Thymus (tissue), 11 donors: ENCODE measurements at regions not wholly inside any gene's neighbourhood (a gene's known extent, or its start where the extent isn't known, plus 50 kb on each side); places are given as distances from the start of the nearest gene placed in this dataset.

Experiments
- DNase-seq, 9 donors: peaks; one replicate each; pipeline ENCODE4 v3.0.0-alpha.2; 2013; ENCODE audit warnings: low spot score in 9 of 9, low read depth in 6 of 9, missing footprints in 1 of 9
- H3K27ac ChIP-seq, 2 donors: one replicate each; pipeline ENCODE4 v1.5.1; 2013; ENCODE audit warnings: control low read depth in 1 of 2, low read depth in 1 of 2, low read length in 1 of 2, mild to moderate bottlenecking in 1 of 2, moderate library complexity in 1 of 2
- H3K27me3 ChIP-seq, 2 donors: one replicate each; pipeline ENCODE4 v1.5.1; 2013; ENCODE audit warnings: low read length in 1 of 2; ENCODE audit not compliant: control insufficient read depth in 2 of 2, insufficient read depth in 1 of 2
- H3K36me3 ChIP-seq, 2 donors: one replicate each; pipeline ENCODE4 v1.5.1; 2013; ENCODE audit warnings: low read length in 1 of 2, mild to moderate bottlenecking in 1 of 2, moderate library complexity in 1 of 2; ENCODE audit not compliant: control insufficient read depth in 2 of 2, insufficient read depth in 2 of 2
- H3K4me1 ChIP-seq, 2 donors: one replicate each; pipeline ENCODE4 v1.5.1; 2013; ENCODE audit warnings: low read length in 2 of 2; ENCODE audit not compliant: control insufficient read depth in 2 of 2, insufficient read depth in 2 of 2
- H3K4me3 ChIP-seq, 2 donors: one replicate each; pipeline ENCODE4 v1.5.1; 2013; ENCODE audit warnings: low read length in 2 of 2, control low read depth in 1 of 2, mild to moderate bottlenecking in 1 of 2
- H3K9me3 ChIP-seq, 2 donors: one replicate each; pipeline ENCODE4 v1.5.1; 2013; ENCODE audit warnings: low read length in 1 of 2, mild to moderate bottlenecking in 1 of 2; ENCODE audit not compliant: control insufficient read depth in 2 of 2, insufficient read depth in 1 of 2
- WGBS: extraction: QIAGEN DNeasy Blood & Tissue Kit; methylation state at CpG from one replicate; pipeline ENCODE4 v1.1.7; 2013; 5-methylcytosine and 5-hydroxymethylcytosine counted together
- donor health status: healthy.

- no peaks in the 10 kb centered on the region for H3K27me3 ChIP-seq
- peak; percentile 11 to 82 (median 47) for DNase-seq
- no peak overlapping the region for H3K4me3 ChIP-seq
- no peaks in the 10 kb centered on the region for H3K36me3 ChIP-seq
- 4% methylated on average over 5 of the region's 5 CpGs for WGBS
- no peaks in the 10 kb centered on the region for H3K9me3 ChIP-seq
- H3K4me1 ChIP-seq = no peaks in the 10 kb centered on the region
- H3K27ac ChIP-seq = no peak overlapping the region
These were observed 85.5 kb downstream of the CT47B1 start for GRCh38 chrX:120790118-120790517.

GRCh38 chrX:120781403-120781802, 94.3 kb downstream of the CT47B1 start:
- no peak overlapping the region for H3K27ac ChIP-seq
- no peaks in the 10 kb centered on the region for H3K4me1 ChIP-seq
- 31% methylated on average over 2 of the region's 2 CpGs for WGBS
- no peaks in the 10 kb centered on the region for H3K27me3 ChIP-seq
- no peak for DNase-seq
- no peak overlapping the region for H3K4me3 ChIP-seq
- H3K9me3 ChIP-seq = no peaks in the 10 kb centered on the region
- H3K36me3 ChIP-seq = no peaks in the 10 kb centered on the region

GRCh38 chrX:120775959-120776358, 99.7 kb downstream of the CT47B1 start:
- WGBS = 97% methylated on average over 3 of the region's 3 CpGs
- no peak for DNase-seq
- Histone ChIP-seq H3K4me1 (no peaks in the 10 kb centered on the region), H3K9me3 (no peaks in the 10 kb centered on the region), H3K27me3 (no peaks in the 10 kb centered on the region), H3K4me3 (no peak overlapping the region), H3K27ac (no peak overlapping the region), H3K36me3 (no peaks in the 10 kb centered on the region)

- Histone ChIP-seq H3K4me3 (no peak overlapping the region), H3K27ac (no peak overlapping the region), H3K36me3 (no peaks in the 10 kb centered on the region), H3K9me3 (no peaks in the 10 kb centered on the region), H3K4me1 (peaks cover 0 to 2% of the 10 kb centered on the region in 2 donors), H3K27me3 (no peaks in the 10 kb centered on the region)
- DNase-seq = no peak
These were observed 101.1 kb downstream of the CT47B1 start for GRCh38 chrX:120774606-120775005.

GRCh38 chrX:120773801-120774200, 101.9 kb downstream of the CT47B1 start:
- Histone ChIP-seq H3K27ac (no peak overlapping the region), H3K36me3 (no peaks in the 10 kb centered on the region), H3K4me3 (no peak overlapping the region), H3K4me1 (peaks cover 0 to 5% of the 10 kb centered on the region in 2 donors), H3K27me3 (no peaks in the 10 kb centered on the region), H3K9me3 (no peaks in the 10 kb centered on the region)
- WGBS = 82% methylated on average over 5 of the region's 5 CpGs
- no peak for DNase-seq

GRCh38 chrX:120769576-120770341, 105.9 kb downstream of the CT47B1 start:
- no peaks in the 10 kb centered on the region for H3K27me3 ChIP-seq
- no peaks in the 10 kb centered on the region for H3K9me3 ChIP-seq
- no peak overlapping the region for H3K4me3 ChIP-seq
- H3K36me3 ChIP-seq = no peaks in the 10 kb centered on the region
- WGBS = 61% methylated on average over 8 of the region's 8 CpGs
- H3K4me1 ChIP-seq = peaks cover 0 to 5% of the 10 kb centered on the region in 2 donors
- no peak overlapping the region for H3K27ac ChIP-seq
- peak in 2 of 9 donors; percentile 43 to 74 for DNase-seq

GRCh38 chrX:120768681-120769080, 107.0 kb downstream of the CT47B1 start:
- H3K4me3 ChIP-seq = no peak overlapping the region
- WGBS = 92% methylated on average over 2 of the region's 2 CpGs

GRCh38 chrX:120768254-120768653, 107.4 kb downstream of the CT47B1 start:
- no peak overlapping the region for H3K27ac ChIP-seq
- no peak overlapping the region for H3K4me3 ChIP-seq
- H3K9me3 ChIP-seq = no peaks in the 10 kb centered on the region
- 97% methylated on average over 1 of the region's 1 CpG for WGBS
- no peak for DNase-seq
- H3K27me3 ChIP-seq = no peaks in the 10 kb centered on the region
- no peaks in the 10 kb centered on the region for H3K36me3 ChIP-seq
- peaks cover 0 to 5% of the 10 kb centered on the region in 2 donors for H3K4me1 ChIP-seq

More at GRCh38 chrX:120768681-120769080, 107.0 kb downstream of the CT47B1 start:
- Histone ChIP-seq H3K27ac (no peak overlapping the region), H3K27me3 (no peaks in the 10 kb centered on the region), H3K9me3 (no peaks in the 10 kb centered on the region), H3K4me1 (peaks cover 0 to 5% of the 10 kb centered on the region in 2 donors), H3K36me3 (no peaks in the 10 kb centered on the region)
- DNase-seq = no peak

- no peaks in the 10 kb centered on the region for H3K9me3 ChIP-seq
- peaks cover 3 to 8% of the 10 kb centered on the region in 2 donors for H3K4me1 ChIP-seq
- 96% methylated on average over 2 of the region's 2 CpGs for WGBS
- DNase-seq = no peak
- no peak overlapping the region for H3K27ac ChIP-seq
- no peak overlapping the region for H3K4me3 ChIP-seq
- no peaks in the 10 kb centered on the region for H3K36me3 ChIP-seq
- no peaks in the 10 kb centered on the region for H3K27me3 ChIP-seq
These were observed 112.4 kb downstream of the CT47B1 start for GRCh38 chrX:120763269-120763668.
